ENCODE measurements at regions not wholly inside any gene's neighbourhood (a gene's known extent, or its start where the extent isn't known, plus 50 kb on each side); places are given as distances from the start of the nearest gene placed in this dataset.
"Not testable (repeated sequence)": the region's sequence is repeated elsewhere in the genome, so short reads cannot be mapped to it uniquely, and the experiment has no call there.

- DNase-seq (ENCODE audit: low spot score) = no peak
Observed at GRCh38 chr11:86861810-86862209, 61.5 kb downstream of the PRSS23 start.

GRCh38 chr11:86863476-86863875, 63.1 kb downstream of the PRSS23 start:
- no peak for DNase-seq (ENCODE audit: low spot score)

- DNase-seq (ENCODE audit: low spot score) = no peak
Observed at GRCh38 chr11:86865436-86865835, 65.1 kb downstream of the PRSS23 start.

- no peak for DNase-seq (ENCODE audit: low spot score)
Observed at GRCh38 chr11:86869531-86869930, 69.2 kb downstream of the PRSS23 start.

GRCh38 chr11:86869966-86870570, 69.7 kb downstream of the PRSS23 start:
- DNase-seq (ENCODE audit: low spot score) = peak; percentile 72

GRCh38 chr11:86873573-86874083, 73.3 kb downstream of the PRSS23 start:
- DNase-seq (ENCODE audit: low spot score) = no peak

- no peak for DNase-seq (ENCODE audit: low spot score)
Observed at GRCh38 chr11:86874304-86875056, 74.1 kb downstream of the PRSS23 start.

GRCh38 chr11:86876716-86877234, 76.4 kb downstream of the PRSS23 start:
- DNase-seq (ENCODE audit: low spot score) = no peak

- no peak for DNase-seq (ENCODE audit: low spot score)
Observed at GRCh38 chr11:86877503-86877902, 77.2 kb downstream of the PRSS23 start.

- DNase-seq (ENCODE audit: low spot score) = not testable (repeated sequence)
Observed at GRCh38 chr11:86879241-86879640, 76.0 kb downstream of the FZD4 start.

- no peak for DNase-seq (ENCODE audit: low spot score)
Observed at GRCh38 chr11:86885311-86885710, 69.9 kb downstream of the FZD4 start.

- DNase-seq (ENCODE audit: low spot score) = no peak
Observed at GRCh38 chr11:86888164-86889000, 66.8 kb downstream of the FZD4 start.

GRCh38 chr11:86889001-86889341, 66.2 kb downstream of the FZD4 start:
- DNase-seq (ENCODE audit: low spot score) = no peak

GRCh38 chr11:86891036-86891435, 64.2 kb downstream of the FZD4 start:
- DNase-seq (ENCODE audit: low spot score) = no peak

GRCh38 chr11:86893235-86893634, 62.0 kb downstream of the FZD4 start:
- no peak for DNase-seq (ENCODE audit: low spot score)

Data from left forelimb (tissue), 1 donor.